HEK293 (cell line): ENCODE measurements at regions not wholly inside any gene's neighbourhood (a gene's known extent, or its start where the extent isn't known, plus 50 kb on each side); places are given as distances from the start of the nearest gene placed in this dataset.

Experiments used
- CTCF ChIA-PET: fragments of 350-600 bp; formaldehyde crosslinking; extraction: SDS; loops from one replicate; lab custom pipeline; 2021; ENCODE audit warnings: antibody characterized with exemption; lab: Yijun Ruan, JAX
- POLR2A ChIA-PET: fragments of 300-600 bp; formaldehyde crosslinking; extraction: SDS; loops from one replicate; lab custom pipeline; 2020; ENCODE audit warnings: antibody characterized with exemption, inconsistent platforms; lab: Yijun Ruan, JAX
- H3K27ac ChIP-seq: fragments of 200-500 bp; sonication (Bioruptor generic); 2 replicates; pipeline ENCODE4 v1.5.1; 2014; ENCODE audit warnings: low read depth, low read length, control low read depth, inconsistent platforms; ENCODE audit errors: extremely low read depth
- H3K36me3 ChIP-seq, 2 experiments: fragments of 200-500 bp in 1 of 2; sonication (Bioruptor generic) in 1 of 2; 1 replicate in 1 of 2; 2 replicates in 1 of 2; pipeline ENCODE4 v1.5.1; 2014 to 2017; ENCODE audit warnings: inconsistent platforms in 2 of 2, low read length in 2 of 2; ENCODE audit not compliant: control insufficient read depth in 2 of 2, insufficient read depth in 1 of 2
- H3K4me1 ChIP-seq: fragments of 200-500 bp; sonication (Bioruptor generic); 2 replicates; pipeline ENCODE4 v1.5.1; 2014; ENCODE audit warnings: mild to moderate bottlenecking, low read length, inconsistent platforms; ENCODE audit not compliant: control insufficient read depth, insufficient read depth
- H3K4me3 ChIP-seq: 2 replicates; pipeline ENCODE4 v1.5.1; 2011; ENCODE audit warnings: low read depth, mild to moderate bottlenecking, control low read depth, low read length, moderate library complexity
- H3K9me3 ChIP-seq: fragments of 200-500 bp; sonication (Bioruptor generic); 2 replicates; pipeline ENCODE4 v1.5.1; 2014; ENCODE audit warnings: low read depth, low read length, inconsistent platforms; ENCODE audit not compliant: control insufficient read depth, insufficient read depth
- ATF2 ChIP-seq: fragments of 450-650 bp; formaldehyde crosslinking; IDR thresholded peaks from 2 replicates; pipeline ENCODE4 v1.5.1; 2016; ENCODE audit warnings: missing biosample characterization, missing genetic modification characterization, low read depth
- HOXC10 ChIP-seq: sonication (generic); formaldehyde crosslinking; IDR thresholded peaks from 2 replicates; pipeline ENCODE4 v1.8.1; 2023; ENCODE audit warnings: mild to moderate bottlenecking, missing genetic modification reagents
- IKZF3 ChIP-seq: fragments of 450-650 bp; IDR thresholded peaks from 2 replicates; pipeline ENCODE4 v1.5.0; 2018; ENCODE audit warnings: missing biosample characterization, mild to moderate bottlenecking, missing genetic modification characterization, moderate library complexity
- KLF10 ChIP-seq: fragments of 450-650 bp; IDR thresholded peaks from 2 replicates; pipeline ENCODE4 v1.5.1; 2018; ENCODE audit warnings: missing biosample characterization, mild to moderate bottlenecking, missing genetic modification characterization
- PATZ1 ChIP-seq: fragments of 450-650 bp; formaldehyde crosslinking; IDR thresholded peaks from 2 replicates; pipeline ENCODE4 v1.5.1; 2016; ENCODE audit warnings: missing biosample characterization, missing genetic modification characterization
- PRDM1 ChIP-seq: fragments of 450-650 bp; formaldehyde crosslinking; IDR thresholded peaks from 2 replicates; pipeline ENCODE4; 2016; ENCODE audit warnings: missing biosample characterization, missing genetic modification characterization
- REPIN1 ChIP-seq: fragments of 450-650 bp; formaldehyde crosslinking; IDR thresholded peaks from 2 replicates; pipeline ENCODE4 v1.5.1; 2017; ENCODE audit warnings: missing biosample characterization, missing genetic modification characterization, low read depth
- REST ChIP-seq: fragments of 450-650 bp; formaldehyde crosslinking; IDR thresholded peaks from 2 replicates; pipeline ENCODE4 v1.5.1; 2016; ENCODE audit warnings: missing biosample characterization, missing genetic modification characterization
- ZBTB17 ChIP-seq: fragments of 450-650 bp; formaldehyde crosslinking; IDR thresholded peaks from 2 replicates; pipeline ENCODE4 v1.5.1; 2016; ENCODE audit warnings: missing biosample characterization, missing genetic modification characterization
- ZBTB48 ChIP-seq: fragments of 450-650 bp; formaldehyde crosslinking; IDR thresholded peaks from 2 replicates; pipeline ENCODE4 v1.5.1; 2016; ENCODE audit warnings: missing biosample characterization, missing genetic modification characterization
- ZBTB8A ChIP-seq: fragments of 450-650 bp; formaldehyde crosslinking; IDR thresholded peaks from 2 replicates; pipeline ENCODE4 v1.5.1; 2016; ENCODE audit warnings: missing biosample characterization, missing genetic modification characterization
- ZFHX2 ChIP-seq: fragments of 450-650 bp; formaldehyde crosslinking; conservative IDR thresholded peaks from 2 replicates; pipeline ENCODE4 v1.5.1; 2016; ENCODE audit warnings: missing biosample characterization, missing genetic modification characterization
- ZNF132 ChIP-seq: fragments of 450-650 bp; formaldehyde crosslinking; IDR thresholded peaks from 2 replicates; pipeline ENCODE4 v1.5.1; 2017; ENCODE audit warnings: missing biosample characterization, missing genetic modification characterization, borderline replicate concordance
- ZNF335 ChIP-seq: fragments of 450-650 bp; formaldehyde crosslinking; conservative IDR thresholded peaks from 2 replicates; pipeline ENCODE4 v1.5.1; 2016; ENCODE audit warnings: missing biosample characterization, missing genetic modification characterization
- ZNF341 ChIP-seq: fragments of 450-650 bp; formaldehyde crosslinking; IDR thresholded peaks from 2 replicates; pipeline ENCODE4; 2016; ENCODE audit warnings: low read depth, missing biosample characterization, missing genetic modification characterization
- ZNF560 ChIP-seq: fragments of 450-650 bp; formaldehyde crosslinking; IDR thresholded peaks from 2 replicates; pipeline ENCODE4 v1.5.1; 2017; ENCODE audit warnings: missing biosample characterization, missing genetic modification characterization, borderline replicate concordance
- ZNF596 ChIP-seq: fragments of 450-650 bp; IDR thresholded peaks from 2 replicates; pipeline ENCODE4 v1.5.0; 2018; ENCODE audit warnings: missing biosample characterization, mild to moderate bottlenecking, missing genetic modification characterization, moderate library complexity
- ZNF600 ChIP-seq: fragments of 450-650 bp; formaldehyde crosslinking; IDR thresholded peaks from 2 replicates; pipeline ENCODE4 v1.5.1; 2016; ENCODE audit warnings: missing biosample characterization, missing genetic modification characterization
- ZNF664 ChIP-seq: fragments of 450-650 bp; formaldehyde crosslinking; IDR thresholded peaks from 2 replicates; pipeline ENCODE4 v1.5.1; 2016; ENCODE audit warnings: missing biosample characterization, missing genetic modification characterization
- ZNF677 ChIP-seq: fragments of 450-650 bp; IDR thresholded peaks from 2 replicates; pipeline ENCODE4 v1.5.0; 2018; ENCODE audit warnings: missing biosample characterization, mild to moderate bottlenecking, missing genetic modification characterization, moderate library complexity
- ZNF701 ChIP-seq: fragments of 450-650 bp; formaldehyde crosslinking; IDR thresholded peaks from 2 replicates; pipeline ENCODE4 v1.5.1; 2016; ENCODE audit warnings: missing biosample characterization, missing genetic modification characterization
- ZNF707 ChIP-seq: fragments of 450-650 bp; formaldehyde crosslinking; IDR thresholded peaks from 2 replicates; pipeline ENCODE4 v1.5.1; 2016; ENCODE audit warnings: missing biosample characterization, missing genetic modification characterization
- ZNF76 ChIP-seq: fragments of 450-650 bp; formaldehyde crosslinking; IDR thresholded peaks from 2 replicates; pipeline ENCODE4; 2016; ENCODE audit warnings: low read depth, missing biosample characterization, missing genetic modification characterization, borderline replicate concordance
- ZNF776 ChIP-seq: fragments of 450-650 bp; formaldehyde crosslinking; IDR thresholded peaks from 2 replicates; pipeline ENCODE4 v1.5.0; 2017; ENCODE audit warnings: missing biosample characterization, missing genetic modification characterization, borderline replicate concordance
- ZNF785 ChIP-seq: fragments of 450-650 bp; formaldehyde crosslinking; IDR thresholded peaks from 2 replicates; pipeline ENCODE4 v1.5.1; 2016; ENCODE audit warnings: missing biosample characterization, missing genetic modification characterization
- ZSCAN23 ChIP-seq: fragments of 450-650 bp; formaldehyde crosslinking; IDR thresholded peaks from 2 replicates; pipeline ENCODE4 v1.5.1; 2016; ENCODE audit warnings: missing biosample characterization, missing genetic modification characterization

- Histone ChIP-seq H3K36me3 (no peaks in the 10 kb centered on the region), H3K4me3 (no peak overlapping the region), H3K4me1 (no peaks in the 10 kb centered on the region), H3K27ac (no peak overlapping the region), H3K9me3 (no peaks in the 10 kb centered on the region)
- POLR2A ChIA-PET = no interaction called here
- CTCF ChIA-PET = interaction anchor here (0.9 kb wide), 1 partner anchor 492 kb away, joined by 3 read pairs; no protein-coding TSS in a partner anchor
- TF ChIP-seq ZBTB8A (tag by site-specific recombination) = no peak
- TF ChIP-seq REST (tag by site-specific recombination) = no peak
- TF ChIP-seq IKZF3 (tag by site-specific recombination) = no peak
- no peak for TF ChIP-seq ZNF785 (tag by site-specific recombination)
- no peak for TF ChIP-seq ATF2
- no peak for TF ChIP-seq ZNF677 (tag by site-specific recombination)
- TF ChIP-seq ZNF335 = no peak
- TF ChIP-seq ZNF701 (tag by site-specific recombination) = no peak
- TF ChIP-seq REPIN1 (tag by site-specific recombination) = no peak
- no peak for TF ChIP-seq ZBTB48 (tag by site-specific recombination)
- no peak for TF ChIP-seq ZNF776 (tag by site-specific recombination)
- no peak for TF ChIP-seq ZNF560 (tag by site-specific recombination)
- TF ChIP-seq ZNF707 (tag by site-specific recombination) = no peak
- TF ChIP-seq ZNF664 = no peak
- no peak for TF ChIP-seq ZBTB17
- TF ChIP-seq ZNF341 (tag by site-specific recombination) = no peak
- TF ChIP-seq ZNF596 = no peak
- no peak for TF ChIP-seq ZNF132 (tag by site-specific recombination)
- TF ChIP-seq HOXC10 = no peak
- TF ChIP-seq, all 188 proteins: peak for 0
Measured at GRCh38 chr7:137086896-137087295, 218.4 kb downstream of the CHRM2 start.

GRCh38 chr7:137084607-137085380 is 216.3 kb downstream of the CHRM2 start:
- no peak overlapping the region for H3K27ac ChIP-seq
- no peaks in the 10 kb centered on the region for H3K4me1 ChIP-seq
- H3K36me3 ChIP-seq = no peaks in the 10 kb centered on the region
- CTCF ChIA-PET = no interaction called here
- POLR2A ChIA-PET = no interaction called here
- TF ChIP-seq KLF10 (tag by site-specific recombination) (no peak), ZNF76 (tag by site-specific recombination) (no peak), PATZ1 (tag by site-specific recombination) (no peak), ZSCAN23 (no peak), ZNF560 (tag by site-specific recombination) (no peak), PRDM1 (tag by site-specific recombination) (no peak), ZFHX2 (tag by site-specific recombination) (no peak), ZNF600 (tag by site-specific recombination) (no peak)
- TF ChIP-seq, all 188 proteins: peak for 0
- Histone ChIP-seq H3K4me3 (no peak overlapping the region), H3K9me3 (no peaks in the 10 kb centered on the region)
